Motor neuron (in vitro differentiated cells): ENCODE measurements at regions not wholly inside any gene's neighbourhood (a gene's known extent, or its start where the extent isn't known, plus 50 kb on each side); places are given as distances from the start of the nearest gene placed in this dataset.

ENCODE experiments used
- ATAC-seq, 8 experiments: fragments of 200-7000 bp; cut with Tn5 transposase; replicated peaks in 6 of 8; 2 replicates each; pipeline ENCODE4 v1.8.0; 2021; ENCODE audit warnings: mild to moderate bottlenecking in 8 of 8, moderate library complexity in 8 of 8
- H3K27ac ChIP-seq, 2 donors: fragments of 250-450 bp; sonication (Bioruptor Pico); 2 replicates each; pipeline ENCODE4 v1.9.0; 2021; ENCODE audit warnings: antibody characterized with exemption in 2 of 2, mild to moderate bottlenecking in 2 of 2, moderate library complexity in 1 of 2
- H3K4me1 ChIP-seq, 2 donors: fragments of 250-450 bp; sonication (Bioruptor Pico); replicated peaks in 1 of 2; 2 replicates each; pipeline ENCODE4 v1.6.1; 2021; ENCODE audit warnings: antibody characterized with exemption in 2 of 2, mild to moderate bottlenecking in 2 of 2, moderate library complexity in 1 of 2
- H3K4me3 ChIP-seq, 5 donors: fragments of 250-450 bp; sonication (Bioruptor Pico); 2 replicates each; pipeline ENCODE4 v1.9.0; 2021; ENCODE audit warnings: antibody characterized with exemption in 5 of 5, mild to moderate bottlenecking in 5 of 5, moderate library complexity in 4 of 5
- WGBS, 10 experiments: fragments of 450-650 bp; shearing (Covaris generic); methylation state at CpG; one replicate each; pipeline ENCODE4 v1.0.0; 2022; 5-methylcytosine and 5-hydroxymethylcytosine counted together
- in situ Hi-C, 9 experiments: fragments of 400-800 bp; cut with MboI; loops; one replicate each; pipeline ENCODE4 v1.15.0; 2021; ENCODE audit warnings: low sequenced_read_pairs in 9 of 9, low pct_unique_long_range_greater_than_20kb in 2 of 9; ENCODE audit not compliant: unreplicated experiment in 9 of 9

GRCh38 chr13:67296511-67296910 lies 66.4 kb upstream of the PCDH9 start:
- 0 to 100% (median 94%) methylated on average over 1 to 2 of the region's 2 CpGs; no CpG with 5 or more reads in 1 of the 10 experiments for WGBS, 10 experiments
- Histone ChIP-seq H3K4me1 (peaks cover 5 to 8% of the 10 kb centered on the region in 2 donors), H3K4me3 (no peak overlapping the region), H3K27ac (no peak overlapping the region)
- in situ Hi-C loops, result no loop called here
- no peak for ATAC-seq

DNA sequence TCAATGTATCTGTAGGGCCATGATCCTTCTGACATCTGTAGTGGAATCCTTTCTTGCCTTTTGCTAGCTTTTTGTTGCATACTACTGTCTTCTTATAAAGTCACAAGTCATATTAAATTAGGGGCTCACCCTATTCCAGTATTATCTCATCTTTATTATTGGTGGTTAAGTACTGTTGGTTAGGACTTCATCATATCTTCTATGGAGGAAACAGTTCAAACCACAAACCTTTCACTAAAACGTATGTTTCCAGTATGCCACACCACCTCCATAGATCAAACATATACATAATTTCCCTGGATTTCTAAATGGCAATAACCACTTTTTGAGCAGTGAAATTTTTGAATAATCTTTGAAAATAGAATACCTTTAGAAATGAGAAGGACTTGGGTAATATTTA lies 62.8 kb upstream of the PCDH9 start:
- peaks cover under 1 to 3% of the 10 kb centered on the region in 2 donors for H3K4me1 ChIP-seq
- no peak for ATAC-seq
- in situ Hi-C loops, result no loop called here
- H3K4me3 ChIP-seq, result no peak overlapping the region
- H3K27ac ChIP-seq, result no peak overlapping the region
- WGBS, 10 experiments, result 0 to 100% (median 78%) methylated on average over 1 of the region's 1 CpG; no CpG with 5 or more reads in 3 of the 10 experiments

- 82 to 100% (median 92%) methylated on average over 1 of the region's 1 CpG; no CpG with 5 or more reads in 6 of the 10 experiments for WGBS, 10 experiments
- in situ Hi-C loops, result no loop called here
Measured at GRCh38 chr13:67285611-67286010, 55.5 kb upstream of the PCDH9 start.

DNA sequence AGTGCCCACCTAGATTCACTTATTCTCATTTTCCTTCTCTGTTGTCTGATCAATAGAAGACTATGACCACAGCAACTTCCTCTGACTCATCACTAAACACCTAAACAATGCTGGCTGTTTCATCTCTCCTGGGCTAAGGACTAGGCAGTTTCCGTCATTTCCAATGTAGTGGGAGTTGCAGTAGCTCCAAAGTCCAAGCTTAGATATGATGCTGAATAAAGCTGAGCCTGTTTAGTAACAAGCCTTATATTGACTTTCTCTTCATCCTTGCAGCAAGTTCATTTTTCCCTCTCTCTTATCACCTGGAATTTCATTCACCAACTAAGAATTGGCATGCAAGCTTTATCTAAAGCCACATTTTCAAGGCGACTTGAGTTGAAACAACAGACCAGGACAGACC lies 53.5 kb upstream of the PCDH9 start:
- whole genome bisulfite sequencing, 10 experiments, result 17 to 100% (median 82%) methylated on average over 1 to 2 of the region's 2 CpGs; no CpG with 5 or more reads in 2 of the 10 experiments
- Histone ChIP-seq H3K4me3 (no peak overlapping the region), H3K4me1 (peaks cover 0 to 7% of the 10 kb centered on the region in 2 donors), H3K27ac (no peak overlapping the region)
- no peak for ATAC-seq
- in situ Hi-C loops, result no loop called here

More at GRCh38 chr13:67285611-67286010, 55.5 kb upstream of the PCDH9 start:
- Histone ChIP-seq H3K27ac (no peak overlapping the region), H3K4me3 (no peak overlapping the region), H3K4me1 (peaks cover 0 to 7% of the 10 kb centered on the region in 2 donors)
- no peak for ATAC-seq

DNA sequence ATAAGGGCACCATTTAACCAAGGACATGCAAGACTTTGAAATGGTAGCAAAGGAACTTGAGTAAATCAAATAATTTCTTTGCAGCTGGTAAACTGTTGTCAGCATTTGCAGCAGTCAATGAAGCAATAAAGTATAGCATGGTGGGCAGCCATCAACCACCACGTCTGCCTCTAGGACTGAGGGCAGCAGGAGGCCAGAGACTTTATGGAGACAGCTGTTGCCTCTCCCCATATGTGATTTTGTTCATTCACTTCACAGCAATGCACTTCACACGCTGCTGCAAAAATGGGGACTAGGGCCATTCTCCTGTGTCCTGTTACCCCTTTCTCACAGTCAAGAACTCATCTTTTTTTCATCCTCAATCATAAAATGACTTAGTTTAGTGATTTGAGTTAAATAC lies 51.3 kb upstream of the PCDH9 start:
- Histone ChIP-seq H3K4me1 (peaks cover 0 to 7% of the 10 kb centered on the region in 2 donors), H3K27ac (no peak overlapping the region), H3K4me3 (no peak overlapping the region)
- 0 to 50% (median 36%) methylated on average over 1 to 2 of the region's 2 CpGs; no CpG with 5 or more reads in 3 of the 10 experiments for WGBS, 10 experiments
- peak in 1 of 8 experiments; percentile 26 for ATAC-seq
- in situ Hi-C loops, result no loop called here
